Liver (tissue), 8 donors: ENCODE measurements at regions not wholly inside any gene's neighbourhood (a gene's known extent, or its start where the extent isn't known, plus 50 kb on each side); places are given as distances from the start of the nearest gene placed in this dataset.

Source experiments
- DNase-seq: peaks from one replicate; pipeline ENCODE4 v3.0.0-alpha.2; 2017; ENCODE audit warnings: low spot score
- H3K27ac ChIP-seq, 2 donors: one replicate each; pipeline ENCODE4 v1.7.0; 2013; ENCODE audit warnings: inconsistent platforms in 2 of 2, low read length in 2 of 2, control low read depth in 1 of 2, low read depth in 1 of 2, mild to moderate bottlenecking in 1 of 2
- H3K27me3 ChIP-seq, 4 donors: one replicate each; pipeline versions ENCODE4 v1.6.1 to v1.7.0; 2013; ENCODE audit warnings: low read length in 3 of 4, inconsistent platforms in 1 of 4, mild to moderate bottlenecking in 1 of 4, moderate library complexity in 1 of 4; ENCODE audit not compliant: control insufficient read depth in 4 of 4, insufficient read depth in 4 of 4
- H3K36me3 ChIP-seq, 4 donors: one replicate each; pipeline versions ENCODE4 v1.6.1 to v1.7.0; 2013; ENCODE audit warnings: low read length in 3 of 4, mild to moderate bottlenecking in 3 of 4, low read depth in 1 of 4, moderate library complexity in 1 of 4; ENCODE audit not compliant: control insufficient read depth in 4 of 4, insufficient read depth in 3 of 4
- H3K4me1 ChIP-seq, 4 donors: one replicate each; pipeline versions ENCODE4 v1.6.1 to v1.7.0; 2013; ENCODE audit warnings: low read length in 3 of 4, mild to moderate bottlenecking in 3 of 4, moderate library complexity in 1 of 4; ENCODE audit not compliant: control insufficient read depth in 4 of 4, insufficient read depth in 4 of 4
- H3K4me3 ChIP-seq, 3 donors: one replicate each; pipeline versions ENCODE4 v1.6.1 to v1.7.0; 2013; ENCODE audit warnings: low read length in 3 of 3, control low read depth in 1 of 3, low read depth in 1 of 3, mild to moderate bottlenecking in 1 of 3
- H3K9ac ChIP-seq, 2 donors: one replicate each; pipeline ENCODE4 v1.7.0; 2013; ENCODE audit warnings: low read length in 2 of 2, mild to moderate bottlenecking in 2 of 2, moderate library complexity in 2 of 2, control low read depth in 1 of 2, low read depth in 1 of 2
- H3K9me3 ChIP-seq, 4 donors: one replicate each; pipeline versions ENCODE4 v1.6.1 to v1.7.0; 2013; ENCODE audit warnings: low read length in 3 of 4; ENCODE audit not compliant: control insufficient read depth in 4 of 4
- ATF3 ChIP-seq: IDR thresholded peaks from 2 replicates; pipeline ENCODE4 v1.6.1; 2016; ENCODE audit warnings: antibody characterized with exemption
- CTCF ChIP-seq: fragments of 150-350 bp; IDR thresholded peaks from 2 replicates; pipeline ENCODE4 v1.5.1; 2017; ENCODE audit warnings: improper control_type of control experiment, low read depth, low read length; ENCODE audit not compliant: missing input control
- EGR1 ChIP-seq, 2 donors: IDR thresholded peaks; 2 replicates each; pipeline ENCODE4 v1.6.1; 2016 to 2018; ENCODE audit warnings: antibody characterized with exemption in 2 of 2, low read depth in 2 of 2
- FOXA2 ChIP-seq: IDR thresholded peaks from 2 replicates; pipeline ENCODE4 v1.6.1; 2016; ENCODE audit warnings: antibody characterized with exemption
- GABPA ChIP-seq, 2 donors: IDR thresholded peaks in 1 of 2; conservative IDR thresholded peaks in 1 of 2; 2 replicates each; pipeline ENCODE4 v1.6.1; 2016; ENCODE audit warnings: antibody characterized with exemption in 2 of 2, mild to moderate bottlenecking in 1 of 2, moderate library complexity in 1 of 2
- HNF4A ChIP-seq, 2 donors: conservative IDR thresholded peaks; 2 replicates each; pipeline ENCODE4 v1.6.1; 2016; ENCODE audit warnings: antibody characterized with exemption in 2 of 2, mild to moderate bottlenecking in 2 of 2
- JUND ChIP-seq, 2 donors: IDR thresholded peaks; 2 replicates each; pipeline ENCODE4 v1.6.1; 2016; ENCODE audit warnings: antibody characterized with exemption in 2 of 2
- MAX ChIP-seq: IDR thresholded peaks from 2 replicates; pipeline ENCODE4 v1.6.1; 2016; ENCODE audit warnings: antibody characterized with exemption
- NR2F2 ChIP-seq: IDR thresholded peaks from 2 replicates; pipeline ENCODE4 v1.6.1; 2016; ENCODE audit warnings: antibody characterized with exemption
- RAD21 ChIP-seq, 2 donors: IDR thresholded peaks; 2 replicates each; pipeline ENCODE4 v1.6.1; 2016; ENCODE audit warnings: antibody characterized with exemption in 2 of 2, mild to moderate bottlenecking in 2 of 2
- REST ChIP-seq: IDR thresholded peaks from 2 replicates; pipeline ENCODE4 v1.6.1; 2016; ENCODE audit warnings: antibody characterized with exemption, mild to moderate bottlenecking
- RXRA ChIP-seq, 2 donors: IDR thresholded peaks; 2 replicates each; pipeline ENCODE4 v1.6.1; 2017 to 2018; ENCODE audit warnings: antibody characterized with exemption in 2 of 2, mild to moderate bottlenecking in 1 of 2
- TAF1 ChIP-seq: conservative IDR thresholded peaks from 2 replicates; pipeline ENCODE4 v1.6.1; 2016; ENCODE audit warnings: antibody characterized with exemption, mild to moderate bottlenecking
- YY1 ChIP-seq: IDR thresholded peaks from 2 replicates; pipeline ENCODE4 v1.6.1; 2016; ENCODE audit warnings: antibody characterized with exemption, mild to moderate bottlenecking
- WGBS: extraction: QIAGEN DNeasy Blood & Tissue Kit; methylation state at CpG from one replicate; pipeline ENCODE4 v1.1.7; 2013; 5-methylcytosine and 5-hydroxymethylcytosine counted together
- donor health status: healthy.
- donor health status: healthy.
- donor health status: healthy.
- donor health status: healthy.
- donor health status: healthy.

- H3K4me1 ChIP-seq: peaks cover 0 to 7% (median 3%) of the 10 kb centered on the region in 4 donors
These were observed 262.5 kb downstream of the MED10 start for GRCh38 chr5:6115852-6116251.

GRCh38 chr5:6112538-6112937, 265.8 kb downstream of the MED10 start:
- TF ChIP-seq ATF3 (no peak), HNF4A (conservative IDR thresholded peaks at IDR 0.05) (no peak), CTCF (no peak), EGR1 (IDR thresholded peaks at IDR 0.05; ENCODE audit: low read depth in 2 of 2) (no peak), FOXA2 (no peak), RAD21 (IDR thresholded peaks at IDR 0.05) (no peak), YY1 (no peak), NR2F2 (no peak), TAF1 (no peak), GABPA (IDR thresholded peaks at IDR 0.05 in 1 of 2, conservative IDR thresholded peaks at IDR 0.05 in 1 of 2) (no peak), REST (no peak)
- Histone ChIP-seq H3K9ac (no peak overlapping the region), H3K9me3 (no peaks in the 10 kb centered on the region), H3K4me3 (no peak overlapping the region), H3K27me3 (no peaks in the 10 kb centered on the region), H3K36me3 (no peaks in the 10 kb centered on the region), H3K4me1 (peaks cover 0 to 7% (median 3%) of the 10 kb centered on the region in 4 donors), H3K27ac (no peak overlapping the region)
- DNase-seq: no peak

More at GRCh38 chr5:6115852-6116251, 262.5 kb downstream of the MED10 start:
- Histone ChIP-seq H3K9me3 (no peaks in the 10 kb centered on the region), H3K27ac (no peak overlapping the region), H3K9ac (no peak overlapping the region), H3K27me3 (no peaks in the 10 kb centered on the region), H3K36me3 (no peaks in the 10 kb centered on the region), H3K4me3 (no peak overlapping the region)
- no peak for TF ChIP-seq HNF4A (conservative IDR thresholded peaks at IDR 0.05)
- TF ChIP-seq RAD21 (IDR thresholded peaks at IDR 0.05): no peak
- TF ChIP-seq GABPA (IDR thresholded peaks at IDR 0.05 in 1 of 2, conservative IDR thresholded peaks at IDR 0.05 in 1 of 2): no peak
- TF ChIP-seq FOXA2: no peak
- TF ChIP-seq REST: no peak
- TF ChIP-seq YY1: no peak
- TF ChIP-seq MAX: no peak
- no peak for TF ChIP-seq RXRA (IDR thresholded peaks at IDR 0.05)
- TF ChIP-seq JUND (IDR thresholded peaks at IDR 0.05): no peak
- TF ChIP-seq NR2F2: no peak
- DNase-seq: no peak
- 95% methylated on average over 4 of the region's 4 CpGs for WGBS
